ENCODE measurements at regions not wholly inside any gene's neighbourhood (a gene's known extent, or its start where the extent isn't known, plus 50 kb on each side); places are given as distances from the start of the nearest gene placed in this dataset.

DNA sequence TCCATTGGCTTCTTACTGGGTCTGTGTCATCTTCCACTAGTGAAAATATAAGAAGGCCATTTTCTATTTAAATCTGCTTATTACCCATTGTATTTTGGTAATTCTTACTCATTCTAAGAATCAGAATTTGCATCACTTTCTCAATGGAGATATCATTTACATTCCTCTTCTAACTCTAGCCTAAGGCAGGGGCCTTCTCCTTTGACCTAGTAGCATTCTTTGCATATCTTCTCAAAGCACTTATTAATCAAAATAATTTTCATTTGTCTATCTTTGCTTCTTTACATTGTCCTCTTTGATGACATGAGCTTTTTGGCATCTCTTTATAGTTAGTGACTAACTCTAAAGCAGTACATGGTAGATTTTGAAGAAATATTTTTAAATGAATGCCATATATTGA is 400.9 kb upstream of the SEMA3D start:
- TF ChIP-seq SIN3A (IDR thresholded peaks at IDR 0.05; ENCODE audit: low read depth) (no peak), ZFX (IDR thresholded peaks at IDR 0.05) (no peak), JUND (IDR thresholded peaks at IDR 0.05) (no peak), POLR2AphosphoS5 (IDR thresholded peaks at IDR 0.05; ENCODE audit: low read depth, low read length) (no peak), POLR2A (IDR thresholded peaks at IDR 0.05; ENCODE audit: borderline replicate concordance, extremely low read depth, insufficient read depth, insufficient read length) (no peak), ZBTB33 (IDR thresholded peaks at IDR 0.05; ENCODE audit: extremely low read depth, insufficient replicate concordance, low read length) (no peak), TCF7L2 (IDR thresholded peaks at IDR 0.05; ENCODE audit: borderline replicate concordance, extremely low read depth, insufficient read depth, insufficient read length) (no peak), ZNF274 (IDR thresholded peaks at IDR 0.05; ENCODE audit: low read depth, low read length) (no peak), EZH2 (IDR thresholded peaks at IDR 0.05) (no peak), ATF3 (IDR thresholded peaks at IDR 0.05) (no peak)
- TF ChIP-seq, protein P1, sequence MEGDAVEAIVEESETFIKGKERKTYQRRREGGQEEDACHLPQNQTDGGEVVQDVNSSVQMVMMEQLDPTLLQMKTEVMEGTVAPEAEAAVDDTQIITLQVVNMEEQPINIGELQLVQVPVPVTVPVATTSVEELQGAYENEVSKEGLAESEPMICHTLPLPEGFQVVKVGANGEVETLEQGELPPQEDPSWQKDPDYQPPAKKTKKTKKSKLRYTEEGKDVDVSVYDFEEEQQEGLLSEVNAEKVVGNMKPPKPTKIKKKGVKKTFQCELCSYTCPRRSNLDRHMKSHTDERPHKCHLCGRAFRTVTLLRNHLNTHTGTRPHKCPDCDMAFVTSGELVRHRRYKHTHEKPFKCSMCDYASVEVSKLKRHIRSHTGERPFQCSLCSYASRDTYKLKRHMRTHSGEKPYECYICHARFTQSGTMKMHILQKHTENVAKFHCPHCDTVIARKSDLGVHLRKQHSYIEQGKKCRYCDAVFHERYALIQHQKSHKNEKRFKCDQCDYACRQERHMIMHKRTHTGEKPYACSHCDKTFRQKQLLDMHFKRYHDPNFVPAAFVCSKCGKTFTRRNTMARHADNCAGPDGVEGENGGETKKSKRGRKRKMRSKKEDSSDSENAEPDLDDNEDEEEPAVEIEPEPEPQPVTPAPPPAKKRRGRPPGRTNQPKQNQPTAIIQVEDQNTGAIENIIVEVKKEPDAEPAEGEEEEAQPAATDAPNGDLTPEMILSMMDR (IDR thresholded peaks at IDR 0.05 in 2 of 3, conservative IDR thresholded peaks at IDR 0.05 in 1 of 3; ENCODE audit: borderline replicate concordance in 1 of 3, insufficient read depth in 1 of 3, low read depth in 2 of 3, low read length in 2 of 3), result no peak
